H9 (cell line): ENCODE measurements at regions not wholly inside any gene's neighbourhood (a gene's known extent, or its start where the extent isn't known, plus 50 kb on each side); places are given as distances from the start of the nearest gene placed in this dataset.

Experiments used
- DNase-seq: peaks from one replicate; pipeline ENCODE4 v3.0.0-alpha.2; 2017
- H2AFZ ChIP-seq: one replicate; pipeline ENCODE4 v1.6.1; 2013; ENCODE audit warnings: mild to moderate bottlenecking, low read length, control low read depth, moderate library complexity
- H2AK5ac ChIP-seq: 2 replicates; pipeline ENCODE4 v1.6.1; 2013; ENCODE audit warnings: low read length, control low read depth, mixed read lengths; ENCODE audit not compliant: insufficient read length
- H2BK120ac ChIP-seq: one replicate; pipeline ENCODE4 v1.6.1; 2013; ENCODE audit warnings: low read depth, mild to moderate bottlenecking, low read length, control low read depth, inconsistent platforms; ENCODE audit not compliant: poor library complexity, severe bottlenecking
- H2BK12ac ChIP-seq: 2 replicates; pipeline ENCODE4 v1.6.1; 2013; ENCODE audit warnings: low read length, control low read depth, mixed read lengths, low read depth; ENCODE audit not compliant: insufficient read length
- H2BK15ac ChIP-seq: 2 replicates; pipeline ENCODE4 v1.6.1; 2013; ENCODE audit warnings: low read depth, low read length, control low read depth
- H2BK20ac ChIP-seq: one replicate; pipeline ENCODE4 v1.6.1; 2013; ENCODE audit warnings: low read depth, mild to moderate bottlenecking, low read length, control low read depth, inconsistent platforms; ENCODE audit not compliant: poor library complexity, severe bottlenecking
- H2BK5ac ChIP-seq: 2 replicates; pipeline ENCODE4 v1.6.1; 2013; ENCODE audit warnings: low read length, control low read depth, mixed read lengths; ENCODE audit not compliant: insufficient read length
- H3K14ac ChIP-seq: 2 replicates; pipeline ENCODE4 v1.6.1; 2013; ENCODE audit warnings: low read length, control low read depth; ENCODE audit not compliant: insufficient read depth
- H3K18ac ChIP-seq: 2 replicates; pipeline ENCODE4 v1.6.1; 2013; ENCODE audit warnings: low read depth, mild to moderate bottlenecking, mixed read lengths, low read length, control low read depth; ENCODE audit not compliant: insufficient read length
- H3K23ac ChIP-seq: 2 replicates; pipeline ENCODE4 v1.6.1; 2013; ENCODE audit warnings: low read length, control low read depth, mixed read lengths, low read depth; ENCODE audit not compliant: insufficient read length
- H3K23me2 ChIP-seq: 2 replicates; pipeline ENCODE4 v1.6.1; 2013; ENCODE audit warnings: low read depth, mild to moderate bottlenecking, mixed read lengths, low read length, control low read depth; ENCODE audit not compliant: insufficient read length, poor library complexity, severe bottlenecking
- H3K27ac ChIP-seq: 2 replicates; pipeline ENCODE4 v1.5.1; 2013; ENCODE audit warnings: low read length, control low read depth, mixed read lengths, low read depth; ENCODE audit not compliant: insufficient read length
- H3K27me3 ChIP-seq: 2 replicates; pipeline ENCODE4 v1.6.1; 2013; ENCODE audit warnings: low read length, control low read depth, inconsistent platforms; ENCODE audit not compliant: insufficient read depth
- H3K4ac ChIP-seq: 2 replicates; pipeline ENCODE4 v1.6.1; 2013; ENCODE audit warnings: low read depth, mild to moderate bottlenecking, control low read depth, inconsistent platforms, low read length, moderate library complexity
- H3K4me1 ChIP-seq: 2 replicates; pipeline ENCODE4 v1.6.1; 2013; ENCODE audit warnings: low read length, control low read depth, inconsistent platforms; ENCODE audit not compliant: insufficient read depth
- H3K4me2 ChIP-seq: 2 replicates; pipeline ENCODE4 v1.6.1; 2013; ENCODE audit warnings: low read length, control low read depth, mixed read lengths; ENCODE audit not compliant: insufficient read length, insufficient read depth
- H3K56ac ChIP-seq: 2 replicates; pipeline ENCODE4 v1.6.1; 2013; ENCODE audit warnings: low read depth, mild to moderate bottlenecking, mixed read lengths, low read length, control low read depth; ENCODE audit not compliant: insufficient read length
- H3K79me1 ChIP-seq: 2 replicates; pipeline ENCODE4 v1.6.1; 2013; ENCODE audit warnings: low read depth, mild to moderate bottlenecking, moderate library complexity, low read length, control low read depth, inconsistent platforms; ENCODE audit not compliant: insufficient read depth, poor library complexity, severe bottlenecking
- H3K79me2 ChIP-seq: 2 replicates; pipeline ENCODE4 v1.6.1; 2013; ENCODE audit warnings: low read length, control low read depth, inconsistent platforms; ENCODE audit not compliant: insufficient read depth
- H3K9ac ChIP-seq: 2 replicates; pipeline ENCODE4 v1.6.1; 2013; ENCODE audit warnings: low read length, control low read depth, mixed read lengths; ENCODE audit not compliant: insufficient read length; ENCODE audit errors: extremely low read depth
- H3K9me3 ChIP-seq: one replicate; pipeline ENCODE4 v1.6.1; 2013; ENCODE audit warnings: low read depth, low read length, inconsistent platforms; ENCODE audit not compliant: control insufficient read depth
- H3T11ph ChIP-seq: one replicate; pipeline ENCODE4 v1.6.1; 2013; ENCODE audit warnings: mild to moderate bottlenecking, low read length, control low read depth, inconsistent platforms
- H4K20me1 ChIP-seq: one replicate; pipeline ENCODE4 v1.6.1; 2013; ENCODE audit not compliant: control insufficient read depth, insufficient read length, insufficient read depth
- H4K5ac ChIP-seq: 2 replicates; pipeline ENCODE4 v1.6.1; 2013; ENCODE audit warnings: low read depth, mild to moderate bottlenecking, mixed read lengths, low read length, control low read depth; ENCODE audit not compliant: insufficient read length
- H4K8ac ChIP-seq: replicated peaks from 2 replicates; pipeline ENCODE4 v1.6.1; 2013; ENCODE audit warnings: low read length, control low read depth, mixed read lengths, low read depth; ENCODE audit not compliant: insufficient read length
- H4K91ac ChIP-seq: 2 replicates; pipeline ENCODE4 v1.6.1; 2013; ENCODE audit warnings: low read depth, mild to moderate bottlenecking, moderate library complexity, mixed read lengths, low read length, control low read depth; ENCODE audit not compliant: insufficient read length
- H3K27ac Mint-ChIP-seq, 3 experiments: 2 replicates in 2 of 3; 3 replicates in 1 of 3; pipeline ENCODE4 v1.8.0; 2020 to 2021; ENCODE audit warnings: mixed read lengths in 3 of 3, mild to moderate bottlenecking in 1 of 3, moderate library complexity in 1 of 3
- H3K27me3 Mint-ChIP-seq: 2 replicates; pipeline ENCODE4 v1.8.0; 2021; ENCODE audit warnings: low read depth, mild to moderate bottlenecking, moderate library complexity, mixed read lengths
- H3K36me3 Mint-ChIP-seq, 3 experiments: 2 replicates in 2 of 3; 3 replicates in 1 of 3; pipeline ENCODE4 v1.8.0; 2020 to 2021; ENCODE audit warnings: low read depth in 3 of 3, mixed read lengths in 3 of 3; ENCODE audit not compliant: insufficient read depth in 1 of 3
- H3K4me1 Mint-ChIP-seq, 2 experiments: 2 replicates each; pipeline ENCODE4 v1.8.0; 2020; ENCODE audit warnings: mixed read lengths in 2 of 2
- H3K4me3 Mint-ChIP-seq, 2 experiments: 2 replicates in 1 of 2; 3 replicates in 1 of 2; pipeline ENCODE4 v1.8.0; 2020 to 2021; ENCODE audit warnings: mild to moderate bottlenecking in 2 of 2, mixed read lengths in 2 of 2, moderate library complexity in 1 of 2
- H3K9me3 Mint-ChIP-seq, 2 experiments: 2 replicates in 1 of 2; 3 replicates in 1 of 2; pipeline ENCODE4 v1.8.0; 2020; ENCODE audit warnings: mild to moderate bottlenecking in 2 of 2, mixed read lengths in 2 of 2, moderate library complexity in 1 of 2
- WGBS: extraction: QIAGEN DNeasy Blood & Tissue Kit; methylation state at CpG from one replicate; pipeline ENCODE4 v1.1.7; 2013; ENCODE audit warnings: missing lambda C conversion rate, low lambda C conversion rate, mixed read lengths; ENCODE audit not compliant: insufficient read length; ENCODE audit errors: extremely low coverage; 5-methylcytosine and 5-hydroxymethylcytosine counted together
- TF ChIP-seq, protein P1 (sequence below): fragments of 200-600 bp; sonication (generic); conservative IDR thresholded peaks from 3 replicates; pipeline ENCODE4 v1.8.0; 2021; ENCODE audit warnings: antibody characterized with exemption, mild to moderate bottlenecking

DNA sequence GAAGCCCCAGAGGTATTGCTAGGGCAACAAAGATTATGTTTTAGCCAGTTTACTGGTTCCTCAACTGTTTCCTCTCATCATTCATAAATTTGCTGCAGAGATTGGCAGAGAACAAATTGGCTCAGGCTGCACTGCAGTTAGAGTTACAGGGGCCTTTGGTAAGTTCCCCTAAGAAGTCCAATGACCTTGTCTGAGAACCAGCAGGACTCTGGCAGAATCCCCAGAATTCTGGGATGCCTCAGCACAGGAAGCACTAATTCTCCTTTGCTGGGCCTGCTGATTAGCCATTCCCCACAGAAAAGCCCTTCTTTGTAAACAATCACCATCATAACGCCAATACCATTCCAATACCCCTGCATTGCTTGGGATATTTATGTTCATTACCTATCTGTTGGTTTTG lies 151.3 kb downstream of the USP46 start:
- H4K8ac ChIP-seq, result no peak overlapping the region
- WGBS, result no CpG with 5 or more reads among the region's 1 CpG
- H3K56ac ChIP-seq, result no peak overlapping the region
- Mint-ChIP-seq H3K36me3 (no peaks in the 10 kb centered on the region), H3K4me3 (no peak overlapping the region), H3K4me1 (no peaks in the 10 kb centered on the region), H3K27me3 (no peaks in the 10 kb centered on the region; the same call in 1 of the 2 replicates), H3K9me3 (peaks cover 4% of the 10 kb centered on the region in 2 experiments; a peak in 2 of 5 replicates), H3K27ac (no peak overlapping the region)
- H3K4ac ChIP-seq, result no peak overlapping the region
- DNase-seq, result no peak
- no peaks in the 10 kb centered on the region for H3K9me3 ChIP-seq
- H3K79me1 ChIP-seq, result no peaks in the 10 kb centered on the region
- no peak overlapping the region for H3K4me2 ChIP-seq
- H4K20me1 ChIP-seq, result no peaks in the 10 kb centered on the region
- TF ChIP-seq, protein P1, sequence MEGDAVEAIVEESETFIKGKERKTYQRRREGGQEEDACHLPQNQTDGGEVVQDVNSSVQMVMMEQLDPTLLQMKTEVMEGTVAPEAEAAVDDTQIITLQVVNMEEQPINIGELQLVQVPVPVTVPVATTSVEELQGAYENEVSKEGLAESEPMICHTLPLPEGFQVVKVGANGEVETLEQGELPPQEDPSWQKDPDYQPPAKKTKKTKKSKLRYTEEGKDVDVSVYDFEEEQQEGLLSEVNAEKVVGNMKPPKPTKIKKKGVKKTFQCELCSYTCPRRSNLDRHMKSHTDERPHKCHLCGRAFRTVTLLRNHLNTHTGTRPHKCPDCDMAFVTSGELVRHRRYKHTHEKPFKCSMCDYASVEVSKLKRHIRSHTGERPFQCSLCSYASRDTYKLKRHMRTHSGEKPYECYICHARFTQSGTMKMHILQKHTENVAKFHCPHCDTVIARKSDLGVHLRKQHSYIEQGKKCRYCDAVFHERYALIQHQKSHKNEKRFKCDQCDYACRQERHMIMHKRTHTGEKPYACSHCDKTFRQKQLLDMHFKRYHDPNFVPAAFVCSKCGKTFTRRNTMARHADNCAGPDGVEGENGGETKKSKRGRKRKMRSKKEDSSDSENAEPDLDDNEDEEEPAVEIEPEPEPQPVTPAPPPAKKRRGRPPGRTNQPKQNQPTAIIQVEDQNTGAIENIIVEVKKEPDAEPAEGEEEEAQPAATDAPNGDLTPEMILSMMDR, result no peak
- H2AFZ ChIP-seq, result no peak overlapping the region
- H3K18ac ChIP-seq, result no peak overlapping the region
- H2BK15ac ChIP-seq, result no peak overlapping the region
- H3K79me2 ChIP-seq, result no peaks in the 10 kb centered on the region
- H4K5ac ChIP-seq, result no peak overlapping the region
- H2BK5ac ChIP-seq, result no peak overlapping the region
- no peak overlapping the region for H2BK20ac ChIP-seq
- no peak overlapping the region for H2BK120ac ChIP-seq
- no peak overlapping the region for H2AK5ac ChIP-seq
- no peak overlapping the region for H2BK12ac ChIP-seq
- H3K23ac ChIP-seq, result no peak overlapping the region
- no peak overlapping the region for H3K9ac ChIP-seq
- no peak overlapping the region for H4K91ac ChIP-seq
- no peaks in the 10 kb centered on the region for H3K4me1 ChIP-seq
- H3T11ph ChIP-seq, result no peak overlapping the region
- no peaks in the 10 kb centered on the region for H3K23me2 ChIP-seq
- no peak overlapping the region for H3K27ac ChIP-seq
- H3K14ac ChIP-seq, result no peak overlapping the region
- no peaks in the 10 kb centered on the region for H3K27me3 ChIP-seq
